Erythroblast (primary cell): ENCODE measurements at regions not wholly inside any gene's neighbourhood (a gene's known extent, or its start where the extent isn't known, plus 50 kb on each side); places are given as distances from the start of the nearest gene placed in this dataset.
A peak's percentile ranks its signal among the peaks of the same experiment; 100 is the strongest.
"Not testable (repeated sequence)": the region's sequence is repeated elsewhere in the genome, so short reads cannot be mapped to it uniquely, and the experiment has no call there.

Source experiments
- DNase-seq, 2 experiments: peaks; one replicate each; lab custom pipeline; 2025; lab: John Stamatoyannopoulos, UW
- GATA1 ChIP-seq: IDR thresholded peaks from 2 replicates; pipeline ENCODE4 v1.6.1; 2011; ENCODE audit warnings: low read depth, mild to moderate bottlenecking, control low read depth, low read length, moderate library complexity
- POLR2A ChIP-seq: IDR thresholded peaks from 2 replicates; pipeline ENCODE4 v1.6.1; 2011; ENCODE audit warnings: mild to moderate bottlenecking, low read length

- DNase-seq, result no peak
- TF ChIP-seq GATA1 (no peak), POLR2A (peak; percentile 22)
These were observed 155.1 kb upstream of the HMGA2 start for GRCh38 chr12:65668981-65669695.

DNA sequence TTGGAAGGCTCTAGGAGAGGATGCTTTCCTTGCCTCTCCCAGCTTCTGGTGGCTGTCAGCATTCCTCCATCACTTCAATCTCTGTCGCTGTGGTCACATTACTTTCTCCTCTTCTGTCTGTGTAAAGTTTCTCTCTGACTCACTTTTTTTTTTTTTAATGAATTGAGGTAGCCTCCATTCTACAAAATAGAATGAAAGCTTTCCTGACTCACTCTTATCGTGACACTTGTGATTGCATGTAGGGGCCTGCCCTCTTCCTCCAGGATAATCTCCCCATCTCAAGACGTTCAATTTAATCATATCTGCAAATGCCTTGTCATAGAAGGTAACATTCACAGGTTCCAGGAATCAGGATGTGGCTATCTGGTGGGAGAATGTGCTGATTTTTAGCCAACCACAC is 153.5 kb upstream of the HMGA2 start:
- no peak for DNase-seq
- TF ChIP-seq POLR2A (no peak), GATA1 (no peak)

GRCh38 chr12:65672441-65672840 is 151.8 kb upstream of the HMGA2 start:
- TF ChIP-seq POLR2A (no peak), GATA1 (no peak)
- no peak for DNase-seq

DNA sequence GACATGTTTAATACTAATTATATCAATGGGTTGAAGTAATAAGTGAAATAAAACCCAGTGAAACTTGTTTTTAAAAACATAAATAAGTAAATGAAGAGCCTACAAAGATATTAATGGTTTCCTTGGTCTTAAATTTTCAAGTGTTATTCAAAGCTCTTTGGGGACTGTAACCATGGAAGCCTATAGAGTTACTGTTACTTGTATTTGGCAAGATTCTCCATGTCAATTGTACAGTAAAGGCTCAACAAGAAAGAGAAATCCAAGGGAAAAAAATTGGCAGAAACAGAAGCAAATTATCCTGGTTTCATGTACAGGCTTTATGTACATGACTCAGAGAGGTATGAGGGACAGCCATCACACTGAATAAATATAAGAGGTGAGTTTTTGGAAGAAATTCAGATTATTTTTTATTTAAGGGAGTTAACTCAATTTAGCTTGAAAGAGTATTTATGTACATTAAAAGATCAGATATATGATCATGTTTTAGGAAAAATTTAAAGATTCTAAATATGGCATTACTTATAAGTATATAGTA is 151.1 kb upstream of the HMGA2 start:
- TF ChIP-seq POLR2A, result no peak
- no peak for DNase-seq

GRCh38 chr12:65673732-65674131 is 150.6 kb upstream of the HMGA2 start:
- TF ChIP-seq GATA1 (no peak), POLR2A (no peak)
- DNase-seq, result no peak

GRCh38 chr12:65675141-65675621 is 149.1 kb upstream of the HMGA2 start:
- TF ChIP-seq POLR2A, result no peak
- no peak for TF ChIP-seq GATA1
- DNase-seq, result no peak

DNA sequence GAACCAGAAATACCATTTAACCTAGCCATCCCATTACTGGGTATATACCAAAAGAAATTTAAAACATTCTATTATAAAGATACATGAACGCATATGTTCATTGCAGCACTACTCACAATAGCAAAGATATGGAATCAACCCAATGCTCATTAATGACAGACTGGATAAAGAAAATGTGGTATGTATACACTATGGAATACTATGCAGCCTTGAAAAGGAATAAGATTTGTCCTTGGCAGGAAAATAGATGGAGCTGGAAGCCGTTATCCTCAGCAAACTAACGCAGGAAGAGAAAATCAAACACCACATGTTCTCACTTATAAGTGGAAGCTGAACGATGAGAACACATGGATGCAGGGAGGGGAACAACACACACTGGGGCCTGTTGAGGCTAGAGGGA is 146.1 kb upstream of the HMGA2 start:
- not testable (repeated sequence) for DNase-seq

DNA sequence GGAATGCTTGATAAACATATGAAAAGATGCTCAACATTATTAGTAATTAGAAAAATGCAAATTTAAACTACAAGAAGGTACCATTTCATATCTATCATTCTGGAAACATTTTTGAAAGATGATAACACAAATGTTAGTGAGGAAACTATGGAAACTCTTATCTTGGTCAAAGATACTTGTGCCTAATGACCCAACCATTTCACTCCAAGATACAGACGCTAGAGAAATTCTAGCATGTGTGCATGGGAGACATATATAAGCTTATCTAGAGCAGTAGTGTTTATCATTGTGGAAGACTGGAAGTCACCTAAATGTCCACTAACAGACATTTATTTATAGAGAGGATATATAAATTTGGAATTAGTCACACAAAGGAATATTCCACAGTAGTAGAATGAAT is 143.1 kb upstream of the HMGA2 start:
- DNase-seq, result peak in 1 of 2 experiments; percentile 45

DNA sequence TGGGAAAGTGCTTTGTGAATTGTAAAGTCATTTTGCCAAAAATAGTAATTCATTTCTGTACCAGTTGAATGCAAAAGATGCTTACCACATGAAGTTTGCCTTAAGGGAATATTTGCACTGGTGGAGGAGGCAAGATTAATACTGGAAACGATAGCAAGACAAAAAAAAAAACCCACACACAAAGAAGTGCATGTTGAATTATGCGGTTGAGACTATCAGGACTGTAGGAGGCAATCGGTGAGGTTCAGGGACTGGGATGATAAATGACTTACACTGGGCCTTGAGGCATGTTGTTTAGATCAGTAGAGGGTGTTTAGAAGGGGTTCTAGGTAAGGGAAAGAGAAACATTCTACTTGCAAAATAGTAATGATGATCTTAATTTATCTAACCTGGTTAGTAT is 142.2 kb upstream of the HMGA2 start:
- no peak for DNase-seq
- no peak for TF ChIP-seq GATA1
- TF ChIP-seq POLR2A, result no peak

More for the DNA sequence above, 143.1 kb upstream of the HMGA2 start:
- TF ChIP-seq GATA1, result no peak

DNA sequence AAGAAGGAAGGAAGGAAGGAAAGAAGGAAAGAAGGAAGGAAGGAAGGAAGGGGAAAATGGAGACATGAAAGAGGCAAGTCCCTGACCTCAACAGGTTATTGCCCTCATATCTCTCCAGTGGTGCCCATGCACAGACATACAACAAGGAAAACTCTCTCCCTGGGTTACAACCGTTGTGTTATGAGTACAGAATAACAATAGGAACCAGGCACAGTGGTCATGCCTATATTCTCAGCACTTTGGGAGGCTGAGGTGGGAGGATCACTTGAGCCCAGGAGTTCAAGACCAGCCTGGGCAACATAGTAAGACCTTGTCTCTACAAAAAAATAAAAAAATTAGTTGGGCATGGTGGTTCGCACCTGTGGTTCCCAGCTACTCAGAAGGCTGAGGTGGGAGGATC is 139.4 kb upstream of the HMGA2 start:
- no peak for DNase-seq
- TF ChIP-seq POLR2A (no peak), GATA1 (no peak)

- DNase-seq, result peak; percentile 5 to 21
- no peak for TF ChIP-seq GATA1
- TF ChIP-seq POLR2A, result no peak
These were observed 138.8 kb upstream of the HMGA2 start for GRCh38 chr12:65685514-65685913.

DNA sequence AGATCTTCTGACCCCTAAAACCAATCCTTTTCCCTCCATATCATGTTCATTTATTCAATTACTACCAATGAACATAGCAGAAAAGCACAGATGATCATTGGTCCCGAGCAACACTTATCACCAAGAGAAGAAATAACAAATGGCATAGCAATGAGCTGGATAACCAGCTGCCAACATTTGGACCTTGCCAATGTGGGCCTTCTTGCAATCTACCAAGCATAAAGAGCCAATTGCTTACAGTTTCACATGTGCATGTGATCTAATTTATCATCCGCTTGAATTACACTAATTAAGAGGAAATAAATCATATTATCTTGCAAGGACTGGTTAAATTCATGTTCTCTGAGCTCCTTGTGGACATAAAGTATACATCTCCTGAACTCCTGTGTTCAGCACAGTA is 134.8 kb upstream of the HMGA2 start:
- DNase-seq, result no peak
- TF ChIP-seq GATA1 (no peak), POLR2A (no peak)

GRCh38 chr12:65690477-65690876 is 133.8 kb upstream of the HMGA2 start:
- TF ChIP-seq GATA1, result no peak
- TF ChIP-seq POLR2A, result no peak
- DNase-seq, result no peak

GRCh38 chr12:65694130-65694529 is 130.2 kb upstream of the HMGA2 start:
- no peak for DNase-seq
- TF ChIP-seq POLR2A (no peak), GATA1 (no peak)

- no peak for DNase-seq
- TF ChIP-seq POLR2A, result no peak
- no peak for TF ChIP-seq GATA1
These were observed 129.0 kb upstream of the HMGA2 start for GRCh38 chr12:65695113-65695865.
